Activated CD4-positive, alpha-beta T cell treated with anti-CD3 and anti-CD28 coated beads, Interleukin-2, amount 50 U/mL, for 1 hour (primary cell): ENCODE measurements at regions not wholly inside any gene's neighbourhood (a gene's known extent, or its start where the extent isn't known, plus 50 kb on each side); places are given as distances from the start of the nearest gene placed in this dataset.

Experiments
- DNase-seq: peaks from one replicate; pipeline ENCODE4 v3.0.0-alpha.2; 2020

DNA sequence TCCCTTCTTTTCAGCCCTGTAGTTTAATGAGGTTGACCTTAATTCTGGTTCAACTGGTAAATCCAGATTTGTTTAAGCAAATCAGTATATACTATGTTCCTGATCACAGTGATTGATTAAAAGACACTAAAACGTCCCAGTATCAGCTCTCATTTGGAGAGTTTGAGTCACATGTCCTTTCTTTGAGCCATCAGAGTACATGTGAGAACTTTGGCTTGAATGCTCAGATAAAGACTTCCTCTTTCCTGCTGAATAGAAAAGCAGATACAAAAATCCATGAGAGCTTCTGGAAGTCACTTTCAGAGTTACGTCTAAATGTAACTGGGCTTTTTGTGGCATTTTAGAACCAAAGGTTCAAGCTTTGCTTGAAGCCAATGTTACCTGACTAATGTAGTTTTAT, 341.8 kb upstream of the SATB1 start:
- DNase-seq: no peak

- no peak for DNase-seq
Measured at GRCh38 chr3:18765662-18766061, 340.5 kb upstream of the SATB1 start.

GRCh38 chr3:18765161-18765560, 340.0 kb upstream of the SATB1 start:
- no peak for DNase-seq

- DNase-seq: no peak
Measured at GRCh38 chr3:18761530-18761929, 336.4 kb upstream of the SATB1 start.

- no peak for DNase-seq
Measured at GRCh38 chr3:18758047-18758704, 333.0 kb upstream of the SATB1 start.

DNA sequence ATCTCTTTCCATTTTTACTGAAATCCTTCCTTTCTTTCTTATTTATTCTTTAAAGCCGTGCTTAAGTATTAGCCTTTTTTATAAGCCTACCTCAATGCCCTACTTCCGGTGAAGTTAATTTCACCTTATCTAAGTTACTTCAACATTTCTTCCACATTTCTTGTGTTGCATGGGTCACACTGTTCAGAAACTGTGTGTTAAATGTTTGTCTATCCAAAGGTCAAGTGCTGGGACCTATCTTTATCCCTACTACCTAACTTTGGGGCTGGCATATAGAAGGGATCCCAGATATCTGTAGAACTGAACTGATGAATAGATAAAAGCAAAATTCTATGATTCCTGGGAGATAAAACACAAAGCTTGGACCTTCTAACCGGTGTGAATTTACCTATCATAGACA, 332.3 kb upstream of the SATB1 start:
- no peak for DNase-seq

DNA sequence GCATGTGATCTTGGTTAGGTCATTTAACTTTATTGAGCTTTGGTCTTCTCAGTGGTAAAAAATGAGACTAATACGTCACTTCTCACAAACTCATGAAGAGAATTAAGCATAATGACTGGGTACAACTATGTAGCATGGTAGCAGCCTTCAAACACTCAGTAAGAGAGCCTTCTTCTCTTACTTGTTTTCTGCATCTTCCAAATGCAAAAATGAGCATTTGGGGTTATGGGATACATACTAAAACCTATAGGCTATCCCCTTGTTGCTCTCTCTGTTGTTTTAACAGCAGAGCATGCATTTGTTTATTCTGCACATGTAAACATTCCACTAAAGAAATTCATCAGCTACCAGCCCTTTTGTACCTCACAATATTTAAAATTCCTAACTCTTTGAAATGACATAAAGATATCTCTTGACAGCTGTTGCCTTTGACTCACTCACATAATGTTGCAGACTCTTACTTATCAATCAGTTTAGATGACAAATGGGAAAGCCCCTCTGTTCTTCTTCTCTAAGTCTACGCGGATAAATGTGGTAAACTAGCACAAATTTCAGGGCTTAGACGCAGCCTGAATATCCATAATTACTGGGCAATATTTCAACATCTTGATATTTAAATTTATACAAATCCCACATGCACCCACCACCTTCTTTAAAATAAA, 327.3 kb upstream of the SATB1 start:
- DNase-seq: no peak

DNA sequence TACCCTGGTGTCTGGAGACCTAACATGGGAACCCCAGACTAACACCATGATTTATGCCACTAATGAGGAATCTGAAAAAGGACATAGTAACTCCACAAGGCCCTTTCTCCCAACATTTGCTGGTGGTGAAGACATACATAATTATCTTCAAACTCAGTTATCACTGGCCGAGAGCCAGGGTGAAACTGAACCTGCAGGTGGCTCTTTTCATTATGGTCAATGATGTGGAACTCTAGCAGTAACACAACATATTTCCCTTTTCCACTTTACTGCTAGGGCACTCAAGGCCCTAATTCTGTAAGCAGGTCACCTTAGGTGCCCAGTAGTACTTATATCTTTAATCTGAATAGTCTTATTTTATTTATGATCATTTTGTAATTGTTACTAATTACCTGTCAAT, 326.4 kb upstream of the SATB1 start:
- DNase-seq: no peak

DNA sequence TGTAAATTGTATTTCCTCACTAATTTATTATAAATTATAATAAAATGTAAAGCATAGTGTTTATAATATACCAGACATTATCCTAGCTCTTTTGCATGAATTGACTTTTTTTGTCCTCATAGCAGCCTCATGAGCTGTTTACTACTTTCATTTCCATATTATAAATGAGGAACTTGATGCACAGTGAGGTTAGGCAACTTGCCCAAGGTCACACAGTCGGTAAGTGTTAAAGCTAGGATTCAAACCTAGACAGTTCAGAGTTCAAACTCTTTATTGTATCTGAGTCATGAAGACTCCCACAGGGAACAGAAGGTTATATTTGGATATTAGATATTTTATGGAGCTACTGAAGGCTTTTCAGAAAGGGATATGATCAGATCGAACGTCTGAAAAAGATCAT, 322.2 kb upstream of the SATB1 start:
- no peak for DNase-seq

DNA sequence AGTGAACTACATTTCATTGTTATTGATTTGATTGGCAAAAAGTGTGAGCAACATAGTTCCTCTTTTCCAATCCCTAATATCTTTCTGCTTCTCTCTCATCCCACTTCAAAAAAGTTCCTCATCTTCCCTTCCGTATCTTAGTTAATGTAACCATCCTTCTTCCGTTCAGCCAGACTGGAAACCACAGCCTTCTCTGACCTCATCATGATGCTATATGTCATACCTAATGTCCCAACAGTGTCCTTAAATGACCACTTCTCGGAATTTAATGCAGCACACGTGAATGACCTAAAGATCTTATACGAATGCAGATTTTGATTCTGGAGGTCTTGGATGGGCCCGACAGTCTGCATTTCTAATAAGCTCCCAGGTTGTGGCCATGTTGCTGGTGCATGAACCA, 320.3 kb upstream of the SATB1 start:
- no peak for DNase-seq

GRCh38 chr3:18744472-18744871, 319.3 kb upstream of the SATB1 start:
- no peak for DNase-seq

DNA sequence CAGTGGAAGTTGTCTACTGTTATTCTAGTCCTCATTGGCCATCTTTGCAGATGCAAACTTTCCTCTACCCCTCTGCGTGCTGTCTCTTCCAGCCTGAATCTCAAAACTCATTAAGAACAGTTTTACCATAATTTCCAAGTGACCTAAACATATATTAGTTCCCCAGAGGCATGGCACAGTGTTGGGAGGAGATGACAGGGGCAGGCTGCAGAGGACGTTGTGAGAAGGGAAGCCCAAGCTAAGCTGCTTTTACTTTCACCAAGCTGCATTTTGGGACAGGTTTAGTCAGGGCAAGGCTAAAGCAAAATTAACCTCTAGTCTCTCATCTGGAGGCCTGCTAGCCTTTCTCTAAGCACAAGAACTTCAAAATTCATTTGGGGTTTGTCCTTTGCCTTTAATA, 318.6 kb upstream of the SATB1 start:
- no peak for DNase-seq

DNA sequence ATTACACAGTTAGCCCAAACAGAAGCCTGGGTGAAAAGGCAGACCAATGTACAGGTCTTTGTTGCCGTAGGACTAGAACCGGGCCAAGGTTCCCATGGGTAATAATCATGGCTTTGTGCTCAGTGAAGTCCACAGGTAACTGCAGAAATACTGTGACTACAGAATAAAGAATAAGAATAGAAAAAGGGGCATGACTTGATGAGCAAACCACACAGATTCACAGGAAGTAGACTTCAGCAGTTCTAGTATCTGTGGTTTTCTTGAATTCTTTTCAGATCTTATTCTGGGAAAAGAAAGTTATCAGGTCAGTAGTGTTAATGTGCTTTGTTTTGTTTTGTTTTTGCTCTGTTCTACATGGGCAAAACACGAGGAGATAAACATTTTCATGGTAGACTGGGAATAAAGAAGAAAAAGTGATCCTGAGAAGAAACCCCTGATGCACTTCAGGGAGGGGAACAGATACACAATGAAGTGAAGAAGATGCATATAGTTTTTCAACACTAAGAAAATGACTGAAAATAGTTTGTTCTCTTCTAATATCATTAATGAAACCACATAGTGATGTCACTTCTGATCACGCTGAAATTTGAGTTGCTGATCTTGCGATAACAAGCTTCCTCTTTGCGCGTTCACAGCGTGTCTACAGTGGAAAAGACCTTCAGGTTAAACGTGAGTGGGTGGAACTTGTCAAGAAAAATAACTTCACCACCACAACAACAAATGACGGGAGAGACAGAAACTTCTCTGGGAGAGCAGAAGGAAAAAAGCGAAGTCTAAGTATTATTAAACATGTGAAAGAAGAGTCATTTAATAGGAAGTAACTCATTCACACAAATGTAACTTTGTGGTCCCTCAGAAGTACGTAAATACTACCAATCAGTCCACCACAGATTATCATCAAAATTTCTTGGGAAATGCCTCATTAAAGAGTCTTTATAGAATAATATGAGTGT, 315.8 kb upstream of the SATB1 start:
- DNase-seq: peak; percentile 41

- DNase-seq: no peak
Measured at GRCh38 chr3:18739099-18739433, 313.9 kb upstream of the SATB1 start.

DNA sequence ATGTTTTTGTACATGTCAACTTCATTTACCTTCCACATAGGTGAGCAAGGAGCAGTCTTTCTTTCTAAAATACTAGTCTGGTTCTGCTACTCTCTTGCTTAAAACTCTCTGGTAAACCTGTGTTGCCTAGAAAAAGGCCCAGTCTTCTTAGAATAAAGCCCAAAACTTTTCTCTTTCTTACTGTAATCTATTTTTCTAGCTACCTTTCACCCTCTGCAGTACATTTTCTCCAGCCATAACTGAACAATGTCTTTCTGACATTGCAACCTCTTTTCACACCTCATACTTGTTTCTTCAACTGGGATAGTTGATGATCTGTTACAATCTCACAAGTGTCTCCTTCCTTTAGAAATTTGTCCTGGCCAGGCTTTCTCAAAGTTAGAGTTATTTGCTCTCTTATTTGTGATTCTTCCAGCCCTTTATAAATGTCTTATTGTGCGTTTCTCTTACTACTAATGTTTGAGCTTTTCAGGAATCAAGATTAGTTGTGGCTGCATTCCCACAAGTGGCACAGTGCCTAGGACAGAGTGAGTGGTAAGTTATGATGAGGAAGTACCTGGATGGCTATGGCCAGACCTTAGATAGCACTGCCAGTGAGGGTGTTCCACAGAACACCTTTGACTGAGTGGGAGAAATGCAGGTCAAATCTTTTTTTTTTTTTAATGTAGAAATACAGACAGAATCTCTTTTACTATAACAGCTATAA, 313.4 kb upstream of the SATB1 start:
- no peak for DNase-seq

- no peak for DNase-seq
Measured at GRCh38 chr3:18735005-18735404, 309.9 kb upstream of the SATB1 start.

- no peak for DNase-seq
Measured at GRCh38 chr3:18734309-18734708, 309.2 kb upstream of the SATB1 start.

DNA sequence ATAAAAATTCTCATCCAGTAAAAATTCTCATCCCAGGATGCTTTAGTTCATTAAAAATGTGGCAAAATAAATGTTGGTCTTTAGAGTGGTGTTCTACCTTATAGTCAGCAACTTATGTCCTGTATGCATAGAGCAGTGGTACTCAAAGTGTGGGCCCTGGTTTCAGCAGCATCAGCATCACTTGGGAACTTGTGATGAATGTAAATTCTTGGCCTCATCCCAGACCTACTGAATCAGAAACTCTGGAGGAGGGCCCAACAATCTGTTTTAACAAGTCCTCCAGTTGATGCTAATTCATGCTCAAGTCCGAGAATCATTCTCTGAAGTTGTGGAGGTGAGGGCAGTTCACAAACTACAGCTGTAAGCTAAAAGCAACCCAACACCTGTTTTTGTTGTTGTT, 307.3 kb upstream of the SATB1 start:
- DNase-seq: no peak

DNA sequence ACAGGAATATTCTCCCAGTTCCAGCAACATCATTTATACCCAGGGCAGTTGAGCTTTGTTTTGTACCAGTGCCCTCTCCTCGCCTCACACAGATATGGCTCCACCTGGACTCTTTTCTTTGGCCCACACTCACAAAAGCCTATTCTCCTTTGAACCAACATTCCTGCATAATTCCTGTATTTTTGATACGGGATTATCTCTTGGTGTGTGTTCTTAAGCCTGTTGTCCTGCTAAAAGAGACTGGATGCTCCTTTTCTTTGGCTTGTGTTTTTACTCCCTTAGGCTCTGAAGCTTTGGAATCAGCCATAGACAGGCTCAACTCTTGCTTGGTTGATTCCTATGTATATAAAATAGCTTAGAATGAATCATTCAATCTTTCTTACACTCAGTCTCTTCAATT, 305.4 kb upstream of the SATB1 start:
- no peak for DNase-seq

DNA sequence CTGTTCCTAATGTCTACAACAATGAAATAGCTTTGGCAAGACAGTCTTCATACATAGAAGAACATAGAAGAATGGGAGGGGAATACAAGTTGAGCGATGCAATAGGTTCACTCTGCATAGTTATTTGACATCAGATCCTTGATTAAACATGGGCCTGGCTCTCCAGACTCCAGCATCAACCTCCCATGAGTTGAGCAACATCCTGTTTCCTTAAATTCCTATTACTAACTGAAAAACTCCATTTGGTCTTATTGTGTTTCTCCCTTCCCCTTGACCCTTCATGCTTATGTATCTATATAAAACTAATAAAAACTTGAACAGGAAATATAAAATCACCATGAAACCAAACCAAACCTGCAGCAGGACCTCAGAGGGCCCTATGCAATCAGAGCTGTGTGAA, 304.5 kb upstream of the SATB1 start:
- no peak for DNase-seq

DNA sequence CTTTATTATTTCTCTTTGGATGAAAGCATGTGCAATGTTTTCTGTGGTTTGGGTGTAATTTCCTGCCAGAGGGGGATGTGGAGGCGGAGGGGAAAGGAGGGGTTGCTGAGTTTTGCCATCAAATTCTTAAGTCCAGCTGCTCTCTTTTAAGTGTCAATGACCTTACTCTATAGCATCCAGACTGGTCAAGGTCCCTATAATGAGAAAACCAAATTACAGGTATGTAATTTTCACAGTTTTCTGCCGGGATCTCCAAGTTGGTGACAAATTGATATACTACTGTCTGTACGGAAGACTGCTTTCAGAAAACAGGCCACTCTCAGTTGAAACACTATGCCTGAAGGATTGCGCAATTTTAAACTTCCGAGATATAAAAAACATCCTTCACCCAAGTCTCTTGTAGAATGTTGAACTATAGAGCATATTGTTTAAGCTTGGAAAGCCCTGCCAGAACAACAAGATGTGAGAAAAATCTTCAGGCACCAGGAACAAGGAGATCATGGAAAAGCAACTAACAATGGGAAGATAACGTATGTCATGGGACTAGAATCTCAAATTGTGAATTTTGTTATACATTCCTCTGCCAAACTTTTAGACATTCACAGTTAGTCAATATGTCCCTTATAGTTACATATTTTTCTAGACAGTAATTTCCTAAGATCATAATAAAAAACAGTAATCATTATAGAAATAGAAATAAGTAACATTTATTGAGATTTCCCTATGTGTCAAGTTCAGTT, 300.7 kb upstream of the SATB1 start:
- no peak for DNase-seq

- DNase-seq: no peak
Measured at GRCh38 chr3:18724456-18724855, 299.3 kb upstream of the SATB1 start.
